B cell (primary cell): ENCODE measurements at regions not wholly inside any gene's neighbourhood (a gene's known extent, or its start where the extent isn't known, plus 50 kb on each side); places are given as distances from the start of the nearest gene placed in this dataset.
A peak's percentile ranks its signal among the peaks of the same experiment; 100 is the strongest.

Experiments used
- ATAC-seq: fragments of 200-7000 bp; cut with Tn5 transposase; one replicate; pipeline ENCODE4 v1.10.0; 2021; ENCODE audit warnings: low read depth, mild to moderate bottlenecking, moderate number of reproducible peaks, moderate library complexity
- CTCF ChIA-PET: fragments of 350-600 bp; sonication (Branson Sonifier 250); formaldehyde crosslinking; loops from one replicate; lab custom pipeline; 2021; ENCODE audit warnings: antibody characterized with exemption, inconsistent platforms; lab: Charles Lee
- POLR2A ChIA-PET: fragments of 350-600 bp; sonication (Branson Sonifier 250); formaldehyde crosslinking; loops from one replicate; lab custom pipeline; 2021; ENCODE audit warnings: antibody characterized with exemption; lab: Charles Lee
- DNase-seq: peaks from one replicate; pipeline ENCODE4 v3.0.0; 2013
- H2AFZ ChIP-seq: 2 replicates; pipeline ENCODE4 v1.6.1; 2012; ENCODE audit warnings: mild to moderate bottlenecking, low read depth, low read length; ENCODE audit not compliant: insufficient read depth, poor library complexity, severe bottlenecking
- H3K27ac ChIP-seq, 2 donors: 1 replicate in 1 of 2; 2 replicates in 1 of 2; pipeline ENCODE4 v1.5.1; 2012 to 2013; ENCODE audit warnings: low read length in 2 of 2, mild to moderate bottlenecking in 2 of 2, moderate library complexity in 1 of 2
- H3K27me3 ChIP-seq, 4 experiments: fragments of 200-600 bp in 1 of 4; sonication (generic) in 1 of 4; replicated peaks in 1 of 4; 1 replicate in 2 of 4; 2 replicates in 2 of 4; pipeline versions ENCODE4 v1.6.1 to v1.7.0; 2013 to 2016; ENCODE audit warnings: low read length in 3 of 4, mild to moderate bottlenecking in 2 of 4, mixed read lengths in 1 of 4, moderate library complexity in 1 of 4; ENCODE audit not compliant: insufficient read depth in 4 of 4, control insufficient read depth in 3 of 4; ENCODE audit errors: control extremely low read depth in 1 of 4
- H3K36me3 ChIP-seq, 2 experiments: replicated peaks in 1 of 2; 1 replicate in 1 of 2; 2 replicates in 1 of 2; pipeline versions ENCODE4 v1.6.1 to v1.7.1; 2013; ENCODE audit warnings: low read length in 1 of 2; ENCODE audit not compliant: insufficient read depth in 2 of 2, control insufficient read depth in 1 of 2; ENCODE audit errors: control extremely low read depth in 1 of 2, extremely low read depth in 1 of 2
- H3K4me1 ChIP-seq, 2 donors: fragments of 200-600 bp in 1 of 2; sonication (generic) in 1 of 2; 1 replicate in 1 of 2; 2 replicates in 1 of 2; pipeline versions ENCODE4 v1.5.1 to v1.6.1; 2013 to 2017; ENCODE audit warnings: low read length in 2 of 2; ENCODE audit not compliant: control insufficient read depth in 2 of 2, insufficient read depth in 2 of 2
- H3K4me2 ChIP-seq: replicated peaks from 2 replicates; pipeline ENCODE3; 2012; ENCODE audit warnings: mild to moderate bottlenecking, low read depth, low read length; ENCODE audit not compliant: poor library complexity, severe bottlenecking
- H3K4me3 ChIP-seq, 5 experiments: fragments of 200-600 bp in 1 of 5; sonication (generic) in 1 of 5; 1 replicate in 3 of 5; 2 replicates in 2 of 5; pipeline versions ENCODE4 v1.5.1 to v1.7.0; 2011 to 2016; ENCODE audit warnings: low read length in 4 of 5, mild to moderate bottlenecking in 4 of 5, low read depth in 2 of 5, control low read depth in 1 of 5, moderate library complexity in 1 of 5; ENCODE audit not compliant: insufficient read depth in 1 of 5; ENCODE audit errors: control extremely low read depth in 1 of 5, extremely low read depth in 1 of 5
- H3K79me2 ChIP-seq: fragments of 200-600 bp; sonication (generic); one replicate; pipeline ENCODE4 v1.6.0; 2016; ENCODE audit warnings: low read length; ENCODE audit not compliant: control insufficient read depth, insufficient read depth
- H3K9ac ChIP-seq: fragments of 200-600 bp; sonication (generic); 2 replicates; pipeline ENCODE4 v1.6.1; 2017; ENCODE audit warnings: mild to moderate bottlenecking, low read length, moderate library complexity
- H3K9me3 ChIP-seq, 3 donors: one replicate each; pipeline versions ENCODE4 v1.6.1 to v1.7.1; 2013; ENCODE audit warnings: low read length in 2 of 3; ENCODE audit not compliant: control insufficient read depth in 2 of 3, insufficient read depth in 1 of 3; ENCODE audit errors: control extremely low read depth in 1 of 3
- H4K20me1 ChIP-seq: 2 replicates; pipeline ENCODE4 v1.6.0; 2012; ENCODE audit warnings: mild to moderate bottlenecking, low read length; ENCODE audit not compliant: insufficient read depth, control insufficient read depth, poor library complexity, severe bottlenecking
- H3K27ac Mint-ChIP-seq: one replicate; pipeline ENCODE4 v1.8.0; 2021; ENCODE audit warnings: mixed read lengths
- H3K27me3 Mint-ChIP-seq: one replicate; pipeline ENCODE4 v1.8.0; 2021; ENCODE audit warnings: mixed read lengths
- H3K4me1 Mint-ChIP-seq: one replicate; pipeline ENCODE4 v1.8.0; 2021; ENCODE audit warnings: mixed read lengths
- H3K4me3 Mint-ChIP-seq: one replicate; pipeline ENCODE4 v1.8.0; 2021; ENCODE audit warnings: mixed read lengths
- H3K9me3 Mint-ChIP-seq: one replicate; pipeline ENCODE4 v1.8.0; 2022; ENCODE audit warnings: mixed read lengths; ENCODE audit not compliant: insufficient read depth
- EZH2 ChIP-seq: IDR thresholded peaks from 2 replicates; pipeline ENCODE4 v1.6.1; 2012; ENCODE audit warnings: borderline replicate concordance, low read depth, mild to moderate bottlenecking, moderate library complexity, low read length; ENCODE audit not compliant: insufficient read depth, poor library complexity, severe bottlenecking
- WGBS: methylation state at CpG from one replicate; pipeline ENCODE4 v1.1.5; 2013; ENCODE audit warnings: missing lambda C conversion rate; ENCODE audit not compliant: insufficient coverage; 5-methylcytosine and 5-hydroxymethylcytosine counted together
- intact Hi-C: fragments of 100-400 bp; cut with micrococcal nuclease; formaldehyde crosslinking; loops from one replicate; pipeline ENCODE4 v1.10.0; 2022
- TF ChIP-seq, protein P1 (sequence below): fragments of 200-600 bp; IDR thresholded peaks from one replicate; pipeline ENCODE4 v1.8.0; 2022; ENCODE audit warnings: antibody characterized with exemption, mild to moderate bottlenecking

- no CpG with 5 or more reads among the region's 3 CpGs for WGBS
- no peak overlapping the region for H3K27ac Mint-ChIP-seq
- Histone ChIP-seq H3K4me1 (peaks cover 25 to 29% of the 10 kb centered on the region in 2 donors), H4K20me1 (no peaks in the 10 kb centered on the region), H3K79me2 (no peaks in the 10 kb centered on the region), H2AFZ (no peak overlapping the region), H3K4me2 (no peak overlapping the region), H3K27ac (no peak overlapping the region), H3K27me3 (no peaks in the 10 kb centered on the region), H3K4me3 (no peak overlapping the region), H3K36me3 (no peaks in the 10 kb centered on the region), H3K9me3 (no peaks in the 10 kb centered on the region), H3K9ac (no peak overlapping the region)
- no peak for ATAC-seq
- DNase-seq: no peak
- peaks cover 36% of the 10 kb centered on the region for H3K4me1 Mint-ChIP-seq
- intact Hi-C loops: loop anchor here (5.0 kb wide), 1 partner anchor 39 kb away; no protein-coding TSS in a partner anchor
- ChIA-PET POLR2A (interaction anchor here (0.5 kb wide), 1 partner anchor 10 kb away, joined by 6 read pairs; no protein-coding TSS in a partner anchor), CTCF (no interaction called here)
- H3K27me3 Mint-ChIP-seq: no peaks in the 10 kb centered on the region
- H3K9me3 Mint-ChIP-seq: no peaks in the 10 kb centered on the region
- no peak overlapping the region for H3K4me3 Mint-ChIP-seq
- TF ChIP-seq, protein P1, sequence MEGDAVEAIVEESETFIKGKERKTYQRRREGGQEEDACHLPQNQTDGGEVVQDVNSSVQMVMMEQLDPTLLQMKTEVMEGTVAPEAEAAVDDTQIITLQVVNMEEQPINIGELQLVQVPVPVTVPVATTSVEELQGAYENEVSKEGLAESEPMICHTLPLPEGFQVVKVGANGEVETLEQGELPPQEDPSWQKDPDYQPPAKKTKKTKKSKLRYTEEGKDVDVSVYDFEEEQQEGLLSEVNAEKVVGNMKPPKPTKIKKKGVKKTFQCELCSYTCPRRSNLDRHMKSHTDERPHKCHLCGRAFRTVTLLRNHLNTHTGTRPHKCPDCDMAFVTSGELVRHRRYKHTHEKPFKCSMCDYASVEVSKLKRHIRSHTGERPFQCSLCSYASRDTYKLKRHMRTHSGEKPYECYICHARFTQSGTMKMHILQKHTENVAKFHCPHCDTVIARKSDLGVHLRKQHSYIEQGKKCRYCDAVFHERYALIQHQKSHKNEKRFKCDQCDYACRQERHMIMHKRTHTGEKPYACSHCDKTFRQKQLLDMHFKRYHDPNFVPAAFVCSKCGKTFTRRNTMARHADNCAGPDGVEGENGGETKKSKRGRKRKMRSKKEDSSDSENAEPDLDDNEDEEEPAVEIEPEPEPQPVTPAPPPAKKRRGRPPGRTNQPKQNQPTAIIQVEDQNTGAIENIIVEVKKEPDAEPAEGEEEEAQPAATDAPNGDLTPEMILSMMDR: no peak
- TF ChIP-seq EZH2: no peak
These were observed 58.3 kb upstream of the MED4 start for GRCh38 chr13:48153186-48153585.

- no peaks in the 10 kb centered on the region for H3K79me2 ChIP-seq
- no peaks in the 10 kb centered on the region for H3K27me3 ChIP-seq
- Mint-ChIP-seq H3K4me1 (peaks cover 33% of the 10 kb centered on the region), H3K4me3 (peak overlapping the region; percentile 65), H3K27me3 (no peaks in the 10 kb centered on the region), H3K9me3 (no peaks in the 10 kb centered on the region), H3K27ac (peak overlapping the region; percentile 59)
- peak overlapping the region in 1 of 5 experiments; percentile 41 for H3K4me3 ChIP-seq
- H3K9me3 ChIP-seq: no peaks in the 10 kb centered on the region
- no peaks in the 10 kb centered on the region for H3K36me3 ChIP-seq
- WGBS: 35% methylated on average over 4 of the region's 5 CpGs
- H2AFZ ChIP-seq: no peak overlapping the region
- ChIA-PET CTCF (interaction anchor here (0.6 to 1.5 kb wide), 2 partner anchors 152 to 433 kb away, joined by 3 read pairs; partner anchors contain the start of gene RB1), POLR2A (no interaction called here)
- H3K9ac ChIP-seq: peak overlapping the region; percentile 28
- intact Hi-C loops: loop anchor here (5.0 kb wide), 1 partner anchor 41 kb away; no protein-coding TSS in a partner anchor
- no peaks in the 10 kb centered on the region for H4K20me1 ChIP-seq
- no peak overlapping the region for H3K27ac ChIP-seq
- ATAC-seq (peak; percentile 65), DNase-seq (peak; percentile 58)
- peak overlapping the region; percentile 60 for H3K4me2 ChIP-seq
- no peak for TF ChIP-seq EZH2
- TF ChIP-seq, protein P1: no peak
- H3K4me1 ChIP-seq: peaks cover 21 to 25% of the 10 kb centered on the region in 2 donors
These were observed 56.7 kb upstream of the MED4 start for GRCh38 chr13:48151363-48152161.
